ENCODE measurements at regions not wholly inside any gene's neighbourhood (a gene's known extent, or its start where the extent isn't known, plus 50 kb on each side); places are given as distances from the start of the nearest gene placed in this dataset.

DNA sequence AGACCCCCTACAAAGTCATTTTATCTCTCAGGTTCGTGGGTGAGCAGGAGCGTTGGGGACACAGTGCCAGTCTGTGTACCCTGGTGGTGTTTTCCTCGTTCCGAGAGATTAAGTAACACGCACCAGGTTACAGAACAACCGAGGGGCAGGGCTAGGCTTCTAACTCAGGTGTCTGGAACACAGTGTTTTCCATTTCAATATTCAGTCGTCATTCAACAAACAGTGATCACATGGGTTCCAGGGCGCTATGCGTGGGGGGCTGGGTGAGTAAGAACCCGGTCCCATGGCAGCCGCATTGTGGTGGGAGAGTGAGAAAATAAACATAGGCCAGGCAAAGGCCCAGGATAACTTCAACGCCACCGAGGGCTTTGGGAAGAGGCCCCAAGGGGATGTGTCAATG is 55.9 kb upstream of the RNU6ATAC start:
- TF ChIP-seq CTCF (IDR thresholded peaks at IDR 0.05) (no peak), EZH2 (IDR thresholded peaks at IDR 0.05) (no peak), EZH2phosphoT487 (IDR thresholded peaks at IDR 0.05) (no peak)

Measured in neural progenitor cell (in vitro differentiated cells).